Panc1 (cell line): ENCODE measurements at regions not wholly inside any gene's neighbourhood (a gene's known extent, or its start where the extent isn't known, plus 50 kb on each side); places are given as distances from the start of the nearest gene placed in this dataset.

Source experiments
- ATAC-seq: fragments of 200-7000 bp; cut with Tn5 transposase; 2 replicates; pipeline ENCODE4 v1.9.1; 2020; ENCODE audit warnings: mild to moderate bottlenecking, moderate library complexity
- BruUV-seq: library from RNA; stranded (reverse); fragments of 400-500 nt; replicated peaks from 2 replicates; lab custom pipeline; 2021; lab: Mats Ljungman, UMichigan
- CTCF ChIA-PET: fragments of 300-600 bp; sonication (Branson Sonifier 250); formaldehyde crosslinking; loops from one replicate; lab custom pipeline; 2022; ENCODE audit warnings: antibody characterized with exemption; lab: Charles Lee
- POLR2A ChIA-PET: fragments of 300-600 bp; sonication (Branson Sonifier 250); formaldehyde crosslinking; loops from one replicate; lab custom pipeline; 2022; ENCODE audit warnings: antibody characterized with exemption; lab: Charles Lee
- DNase-seq: peaks from one replicate; pipeline ENCODE4 v3.0.0-alpha.2; 2010; ENCODE audit warnings: low read depth, low spot score
- H3K27ac ChIP-seq: 2 replicates; pipeline ENCODE4 v1.5.1; 2011; ENCODE audit warnings: mild to moderate bottlenecking, low read length, inconsistent platforms
- H3K27me3 ChIP-seq: fragments of 200-500 bp; sonication (Bioruptor generic); 2 replicates; pipeline ENCODE4 v1.6.0; 2014; ENCODE audit warnings: low read length, inconsistent platforms; ENCODE audit not compliant: control insufficient read depth, insufficient read depth
- H3K36me3 ChIP-seq: fragments of 200-500 bp; sonication (Bioruptor generic); 2 replicates; pipeline ENCODE4 v1.5.1; 2014; ENCODE audit warnings: inconsistent platforms, mild to moderate bottlenecking, low read length, moderate library complexity; ENCODE audit not compliant: control insufficient read depth, insufficient read depth
- H3K4me1 ChIP-seq: 2 replicates; pipeline ENCODE4 v1.5.1; 2011; ENCODE audit warnings: inconsistent platforms, mild to moderate bottlenecking, low read length, moderate library complexity; ENCODE audit not compliant: control insufficient read depth, insufficient read depth
- H3K4me3 ChIP-seq, 2 experiments: 2 replicates each; pipeline ENCODE4 v1.5.1; 2011 to 2012; ENCODE audit warnings: low read depth in 2 of 2, low read length in 2 of 2, mild to moderate bottlenecking in 2 of 2, inconsistent platforms in 1 of 2, moderate library complexity in 1 of 2
- H3K9me3 ChIP-seq: fragments of 200-500 bp; sonication (Bioruptor generic); 2 replicates; pipeline ENCODE4 v1.5.1; 2014; ENCODE audit warnings: low read depth, mild to moderate bottlenecking, inconsistent platforms, low read length, moderate library complexity; ENCODE audit not compliant: control insufficient read depth, insufficient read depth
- POLR2AphosphoS5 ChIP-seq: IDR thresholded peaks from 2 replicates; pipeline ENCODE4 v1.6.1; 2012; ENCODE audit warnings: mild to moderate bottlenecking, low read depth, low read length, moderate library complexity
- SIN3A ChIP-seq: IDR thresholded peaks from 2 replicates; pipeline ENCODE4 v1.6.1; 2012; ENCODE audit warnings: low read depth, mild to moderate bottlenecking, low read length, moderate library complexity, borderline replicate concordance; ENCODE audit not compliant: insufficient read depth
- TCF7L2 ChIP-seq: IDR thresholded peaks from 2 replicates; pipeline ENCODE4 v1.6.1; 2011; ENCODE audit warnings: mild to moderate bottlenecking, low read depth, low read length, inconsistent platforms
- in situ Hi-C: cut with HindIII; loops from 2 replicates; pipeline ENCODE4 v1.10.0; 2016; ENCODE audit warnings: low sequenced_read_pairs, low pct_unique_long_range_greater_than_20kb
- intact Hi-C: fragments of 100-400 bp; cut with micrococcal nuclease; formaldehyde crosslinking; loops from one replicate; pipeline ENCODE4 v1.10.0; 2022; ENCODE audit not compliant: unreplicated experiment
- TF ChIP-seq, protein P1 (sequence below), 2 experiments: IDR thresholded peaks; 2 replicates each; pipeline ENCODE4 v1.6.1; 2011 to 2012; ENCODE audit warnings: low read depth in 2 of 2, control low read depth in 1 of 2, low read length in 1 of 2, mild to moderate bottlenecking in 1 of 2, moderate library complexity in 1 of 2; ENCODE audit not compliant: insufficient read depth in 1 of 2
- TF ChIP-seq, protein P2 (sequence below): fragments of 450-650 bp; IDR thresholded peaks from 2 replicates; pipeline ENCODE4 v1.5.1; 2017; ENCODE audit warnings: mild to moderate bottlenecking

DNA sequence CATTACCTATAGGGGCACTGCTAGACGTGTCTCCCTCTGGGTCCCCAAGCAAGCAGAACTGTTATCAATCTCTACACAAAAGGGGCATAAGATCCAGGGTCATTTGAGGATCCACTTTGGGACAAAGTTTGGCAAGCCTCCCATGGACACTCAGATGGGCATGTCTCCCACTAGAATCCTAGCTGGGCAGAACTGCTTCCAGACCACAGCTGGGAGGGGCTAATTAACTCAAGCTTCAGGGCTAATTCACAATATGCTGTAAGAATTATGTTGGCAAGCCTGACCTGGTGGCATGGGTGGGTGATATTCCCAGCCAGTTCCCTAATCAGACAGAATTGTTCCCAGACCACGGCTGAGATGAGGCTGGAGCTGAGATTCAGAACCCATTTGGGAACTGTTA, 738.4 kb upstream of the FZD8 start:
- Histone ChIP-seq H3K4me1 (no peaks in the 10 kb centered on the region), H3K4me3 (no peak overlapping the region), H3K36me3 (no peaks in the 10 kb centered on the region), H3K27me3 (no peaks in the 10 kb centered on the region), H3K9me3 (no peaks in the 10 kb centered on the region), H3K27ac (no peak overlapping the region)
- ChIA-PET CTCF (no interaction called here), POLR2A (no interaction called here)
- no peak for DNase-seq
- in situ Hi-C loops: no loop called here
- BruUV-seq: no TSS peak
- no peak for ATAC-seq
- no peak for TF ChIP-seq SIN3A
- TF ChIP-seq POLR2AphosphoS5: no peak
- intact Hi-C loops: no loop called here

DNA sequence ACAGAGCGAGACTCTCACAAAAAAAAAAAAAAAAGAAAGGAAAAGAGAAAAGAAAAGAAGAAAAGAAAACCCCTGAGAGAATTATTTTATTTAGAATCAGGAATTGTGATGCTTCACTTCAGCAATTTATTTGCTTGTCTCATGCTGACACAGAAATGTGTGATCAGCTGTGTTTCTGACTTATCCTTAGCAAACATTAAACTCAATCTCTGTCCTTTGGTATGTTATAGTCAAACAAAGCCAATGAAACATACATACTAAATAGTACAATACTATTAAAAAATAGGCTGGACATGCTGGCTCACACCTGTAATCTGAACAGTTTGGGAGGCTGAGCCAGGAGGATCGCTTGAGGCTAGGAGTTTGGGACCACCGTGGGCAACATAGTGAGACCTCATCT, 733.0 kb upstream of the FZD8 start:
- CTCF ChIA-PET: no interaction called here
- POLR2A ChIA-PET: no interaction called here
- BruUV-seq: no TSS peak
- no peaks in the 10 kb centered on the region for H3K4me1 ChIP-seq
- no peaks in the 10 kb centered on the region for H3K27me3 ChIP-seq
- H3K36me3 ChIP-seq: no peaks in the 10 kb centered on the region
- DNase-seq: no peak
- H3K4me3 ChIP-seq: no peak overlapping the region
- TF ChIP-seq TCF7L2 (no peak), SIN3A (no peak), POLR2AphosphoS5 (no peak)
- TF ChIP-seq, protein P1, sequence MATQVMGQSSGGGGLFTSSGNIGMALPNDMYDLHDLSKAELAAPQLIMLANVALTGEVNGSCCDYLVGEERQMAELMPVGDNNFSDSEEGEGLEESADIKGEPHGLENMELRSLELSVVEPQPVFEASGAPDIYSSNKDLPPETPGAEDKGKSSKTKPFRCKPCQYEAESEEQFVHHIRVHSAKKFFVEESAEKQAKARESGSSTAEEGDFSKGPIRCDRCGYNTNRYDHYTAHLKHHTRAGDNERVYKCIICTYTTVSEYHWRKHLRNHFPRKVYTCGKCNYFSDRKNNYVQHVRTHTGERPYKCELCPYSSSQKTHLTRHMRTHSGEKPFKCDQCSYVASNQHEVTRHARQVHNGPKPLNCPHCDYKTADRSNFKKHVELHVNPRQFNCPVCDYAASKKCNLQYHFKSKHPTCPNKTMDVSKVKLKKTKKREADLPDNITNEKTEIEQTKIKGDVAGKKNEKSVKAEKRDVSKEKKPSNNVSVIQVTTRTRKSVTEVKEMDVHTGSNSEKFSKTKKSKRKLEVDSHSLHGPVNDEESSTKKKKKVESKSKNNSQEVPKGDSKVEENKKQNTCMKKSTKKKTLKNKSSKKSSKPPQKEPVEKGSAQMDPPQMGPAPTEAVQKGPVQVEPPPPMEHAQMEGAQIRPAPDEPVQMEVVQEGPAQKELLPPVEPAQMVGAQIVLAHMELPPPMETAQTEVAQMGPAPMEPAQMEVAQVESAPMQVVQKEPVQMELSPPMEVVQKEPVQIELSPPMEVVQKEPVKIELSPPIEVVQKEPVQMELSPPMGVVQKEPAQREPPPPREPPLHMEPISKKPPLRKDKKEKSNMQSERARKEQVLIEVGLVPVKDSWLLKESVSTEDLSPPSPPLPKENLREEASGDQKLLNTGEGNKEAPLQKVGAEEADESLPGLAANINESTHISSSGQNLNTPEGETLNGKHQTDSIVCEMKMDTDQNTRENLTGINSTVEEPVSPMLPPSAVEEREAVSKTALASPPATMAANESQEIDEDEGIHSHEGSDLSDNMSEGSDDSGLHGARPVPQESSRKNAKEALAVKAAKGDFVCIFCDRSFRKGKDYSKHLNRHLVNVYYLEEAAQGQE (IDR thresholded peaks at IDR 0.05; ENCODE audit: insufficient read depth in 1 of 2, low read depth in 2 of 2, low read length in 1 of 2): no peak
- TF ChIP-seq, protein P2, sequence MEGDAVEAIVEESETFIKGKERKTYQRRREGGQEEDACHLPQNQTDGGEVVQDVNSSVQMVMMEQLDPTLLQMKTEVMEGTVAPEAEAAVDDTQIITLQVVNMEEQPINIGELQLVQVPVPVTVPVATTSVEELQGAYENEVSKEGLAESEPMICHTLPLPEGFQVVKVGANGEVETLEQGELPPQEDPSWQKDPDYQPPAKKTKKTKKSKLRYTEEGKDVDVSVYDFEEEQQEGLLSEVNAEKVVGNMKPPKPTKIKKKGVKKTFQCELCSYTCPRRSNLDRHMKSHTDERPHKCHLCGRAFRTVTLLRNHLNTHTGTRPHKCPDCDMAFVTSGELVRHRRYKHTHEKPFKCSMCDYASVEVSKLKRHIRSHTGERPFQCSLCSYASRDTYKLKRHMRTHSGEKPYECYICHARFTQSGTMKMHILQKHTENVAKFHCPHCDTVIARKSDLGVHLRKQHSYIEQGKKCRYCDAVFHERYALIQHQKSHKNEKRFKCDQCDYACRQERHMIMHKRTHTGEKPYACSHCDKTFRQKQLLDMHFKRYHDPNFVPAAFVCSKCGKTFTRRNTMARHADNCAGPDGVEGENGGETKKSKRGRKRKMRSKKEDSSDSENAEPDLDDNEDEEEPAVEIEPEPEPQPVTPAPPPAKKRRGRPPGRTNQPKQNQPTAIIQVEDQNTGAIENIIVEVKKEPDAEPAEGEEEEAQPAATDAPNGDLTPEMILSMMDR: no peak
- H3K27ac ChIP-seq: no peak overlapping the region
- intact Hi-C loops: no loop called here
- no peak for ATAC-seq
- H3K9me3 ChIP-seq: no peaks in the 10 kb centered on the region
- in situ Hi-C loops: no loop called here

DNA sequence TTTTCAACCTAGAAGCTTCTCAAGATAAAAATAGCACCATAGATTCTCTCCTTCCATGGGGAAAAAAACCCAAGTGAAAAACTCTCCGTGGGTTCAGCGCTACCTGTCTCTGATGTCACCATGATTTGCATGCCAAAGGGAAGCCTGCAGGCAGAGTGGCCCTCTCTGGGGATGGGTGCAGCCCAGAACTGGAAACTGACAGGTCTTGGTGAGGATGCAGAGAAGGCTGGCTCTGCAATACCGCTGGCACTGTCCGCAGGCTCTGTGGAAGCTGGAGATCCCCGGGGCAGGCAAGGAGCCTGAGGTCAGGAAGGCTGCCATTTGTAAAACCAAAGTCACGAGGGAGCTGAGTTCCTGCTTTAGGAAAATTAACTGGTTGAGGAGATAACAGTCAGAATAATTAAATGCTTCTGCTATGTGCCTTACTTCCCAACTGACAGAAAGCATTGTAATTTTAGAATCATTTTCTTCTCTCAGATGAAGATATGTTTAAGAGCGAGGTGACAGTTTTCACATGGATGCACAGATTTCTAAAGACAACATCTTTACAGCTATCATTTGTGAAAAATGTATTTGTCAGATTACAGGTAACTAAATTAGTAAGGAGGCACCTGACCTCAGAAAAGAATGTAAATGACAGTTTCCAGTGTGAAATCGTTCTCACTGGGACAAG, 731.5 kb upstream of the FZD8 start:
- ChIA-PET CTCF (no interaction called here), POLR2A (no interaction called here)
- in situ Hi-C loops (no loop called here), intact Hi-C loops (no loop called here)
- DNase-seq (no peak), ATAC-seq (no peak)
- no TSS peak for BruUV-seq
- Histone ChIP-seq H3K27me3 (no peaks in the 10 kb centered on the region), H3K4me3 (no peak overlapping the region), H3K4me1 (no peaks in the 10 kb centered on the region), H3K36me3 (no peaks in the 10 kb centered on the region), H3K9me3 (no peaks in the 10 kb centered on the region), H3K27ac (no peak overlapping the region)
- TF ChIP-seq POLR2AphosphoS5: no peak
- no peak for TF ChIP-seq TCF7L2
- TF ChIP-seq SIN3A: no peak
- TF ChIP-seq, protein P2: no peak
- TF ChIP-seq, protein P1 (IDR thresholded peaks at IDR 0.05; ENCODE audit: insufficient read depth in 1 of 2, low read depth in 2 of 2, low read length in 1 of 2): no peak
